HTR-8/SVneo (cell line): ENCODE measurements at regions not wholly inside any gene's neighbourhood (a gene's known extent, or its start where the extent isn't known, plus 50 kb on each side); places are given as distances from the start of the nearest gene placed in this dataset.
"Not testable (repeated sequence)": the region's sequence is repeated elsewhere in the genome, so short reads cannot be mapped to it uniquely, and the experiment has no call there.

Experiments used
- DNase-seq: peaks from one replicate; pipeline ENCODE4 v3.0.0; 2011; ENCODE audit warnings: low spot score, mixed read lengths; ENCODE audit not compliant: insufficient read length
- FAIRE-seq: peaks from 2 replicates; lab custom pipeline; 2011; peaks lifted over from hg19 to GRCh38; lab: Jason Lieb, UNC

GRCh38 chr13:73190477-73190876 is 131.7 kb downstream of the KLF5 start:
- DNase-seq = no peak
- FAIRE-seq = no peak

- DNase-seq = no peak
- no peak for FAIRE-seq
Observed at GRCh38 chr13:73189776-73190175, 131.0 kb downstream of the KLF5 start.

GRCh38 chr13:73189362-73189761 is 130.6 kb downstream of the KLF5 start:
- DNase-seq = no peak
- FAIRE-seq = no peak

- DNase-seq (no peak), FAIRE-seq (no peak)
Observed at GRCh38 chr13:73187106-73187505, 128.3 kb downstream of the KLF5 start.

GRCh38 chr13:73179650-73180274 is 121.0 kb downstream of the KLF5 start:
- FAIRE-seq (no peak), DNase-seq (no peak)

- FAIRE-seq (no peak), DNase-seq (no peak)
Observed at GRCh38 chr13:73177916-73178565, 119.2 kb downstream of the KLF5 start.

- DNase-seq (no peak), FAIRE-seq (no peak)
Observed at GRCh38 chr13:73177017-73177416, 118.2 kb downstream of the KLF5 start.

GRCh38 chr13:73174521-73175010 is 115.8 kb downstream of the KLF5 start:
- DNase-seq = no peak
- FAIRE-seq = no peak

- DNase-seq = no peak
- no peak for FAIRE-seq
Observed at GRCh38 chr13:73173279-73173811, 114.5 kb downstream of the KLF5 start.

GRCh38 chr13:73171926-73172325 is 113.1 kb downstream of the KLF5 start:
- DNase-seq (no peak), FAIRE-seq (no peak)

GRCh38 chr13:73171271-73171682 is 112.5 kb downstream of the KLF5 start:
- DNase-seq (no peak), FAIRE-seq (no peak)

GRCh38 chr13:73169971-73170370 is 111.2 kb downstream of the KLF5 start:
- DNase-seq = no peak
- no peak for FAIRE-seq

GRCh38 chr13:73168953-73169401 is 110.2 kb downstream of the KLF5 start:
- FAIRE-seq (no peak), DNase-seq (no peak)

- no peak for DNase-seq
- FAIRE-seq = no peak
Observed at GRCh38 chr13:73168226-73168952, 109.6 kb downstream of the KLF5 start.

- FAIRE-seq (no peak), DNase-seq (no peak)
Observed at GRCh38 chr13:73167028-73167820, 108.4 kb downstream of the KLF5 start.

- DNase-seq = no peak
- FAIRE-seq = no peak
Observed at GRCh38 chr13:73166204-73166603, 107.4 kb downstream of the KLF5 start.

- DNase-seq = no peak
- no peak for FAIRE-seq
Observed at GRCh38 chr13:73162912-73163911, 104.4 kb downstream of the KLF5 start.

GRCh38 chr13:73160371-73161031 is 101.7 kb downstream of the KLF5 start:
- not testable (repeated sequence) for FAIRE-seq, DNase-seq
